Bronchial epithelial cell (primary cell): ENCODE measurements at regions not wholly inside any gene's neighbourhood (a gene's known extent, or its start where the extent isn't known, plus 50 kb on each side); places are given as distances from the start of the nearest gene placed in this dataset.

Experiments used
- DNase-seq: peaks from one replicate; pipeline ENCODE4 v3.0.0-alpha.2; 2010; ENCODE audit warnings: low read depth
- FAIRE-seq: peaks from 2 replicates; lab custom pipeline; 2011; peaks lifted over from hg19 to GRCh38; lab: Jason Lieb, UNC
- H3K27me3 ChIP-seq: 2 replicates; pipeline ENCODE4 v1.5.1; 2011; ENCODE audit warnings: low read length; ENCODE audit not compliant: control insufficient read depth, insufficient read depth
- H3K36me3 ChIP-seq: 2 replicates; pipeline ENCODE4 v1.5.1; 2011; ENCODE audit warnings: low read length; ENCODE audit not compliant: control insufficient read depth, insufficient read depth
- H3K4me3 ChIP-seq: 2 replicates; pipeline ENCODE4 v1.5.1; 2011; ENCODE audit warnings: mild to moderate bottlenecking, low read depth, low read length, control low read depth
- TF ChIP-seq, protein P1 (sequence below): IDR thresholded peaks from 2 replicates; pipeline ENCODE4 v1.5.1; 2011; ENCODE audit warnings: mild to moderate bottlenecking, moderate library complexity, low read length, control low read depth, inconsistent platforms; ENCODE audit not compliant: insufficient read depth, severe bottlenecking

DNA sequence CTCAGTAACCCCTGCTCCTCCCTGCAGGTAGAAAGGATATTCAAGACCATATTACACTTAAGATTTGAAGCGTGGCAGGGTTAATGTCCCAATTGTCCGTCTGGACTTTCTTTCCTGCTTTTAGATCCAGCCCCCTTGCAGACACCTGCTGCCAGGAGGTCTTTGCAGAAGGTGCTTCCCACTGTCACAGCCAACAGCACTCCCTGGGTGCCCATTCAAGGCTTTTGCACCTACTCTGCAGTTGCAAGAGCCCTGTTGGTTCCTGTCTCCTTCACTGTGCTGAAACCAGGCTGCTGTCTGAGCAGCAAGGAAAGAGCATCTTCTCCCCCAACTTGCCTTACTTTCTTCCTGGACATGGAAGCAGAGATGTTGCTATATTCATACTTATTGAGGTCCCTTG is 1043.0 kb upstream of the POU3F3 start:
- no peak for FAIRE-seq
- TF ChIP-seq, protein P1, sequence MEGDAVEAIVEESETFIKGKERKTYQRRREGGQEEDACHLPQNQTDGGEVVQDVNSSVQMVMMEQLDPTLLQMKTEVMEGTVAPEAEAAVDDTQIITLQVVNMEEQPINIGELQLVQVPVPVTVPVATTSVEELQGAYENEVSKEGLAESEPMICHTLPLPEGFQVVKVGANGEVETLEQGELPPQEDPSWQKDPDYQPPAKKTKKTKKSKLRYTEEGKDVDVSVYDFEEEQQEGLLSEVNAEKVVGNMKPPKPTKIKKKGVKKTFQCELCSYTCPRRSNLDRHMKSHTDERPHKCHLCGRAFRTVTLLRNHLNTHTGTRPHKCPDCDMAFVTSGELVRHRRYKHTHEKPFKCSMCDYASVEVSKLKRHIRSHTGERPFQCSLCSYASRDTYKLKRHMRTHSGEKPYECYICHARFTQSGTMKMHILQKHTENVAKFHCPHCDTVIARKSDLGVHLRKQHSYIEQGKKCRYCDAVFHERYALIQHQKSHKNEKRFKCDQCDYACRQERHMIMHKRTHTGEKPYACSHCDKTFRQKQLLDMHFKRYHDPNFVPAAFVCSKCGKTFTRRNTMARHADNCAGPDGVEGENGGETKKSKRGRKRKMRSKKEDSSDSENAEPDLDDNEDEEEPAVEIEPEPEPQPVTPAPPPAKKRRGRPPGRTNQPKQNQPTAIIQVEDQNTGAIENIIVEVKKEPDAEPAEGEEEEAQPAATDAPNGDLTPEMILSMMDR, result no peak
- no peaks in the 10 kb centered on the region for H3K36me3 ChIP-seq
- DNase-seq, result no peak
- no peak overlapping the region for H3K4me3 ChIP-seq
- H3K27me3 ChIP-seq, result no peaks in the 10 kb centered on the region

DNA sequence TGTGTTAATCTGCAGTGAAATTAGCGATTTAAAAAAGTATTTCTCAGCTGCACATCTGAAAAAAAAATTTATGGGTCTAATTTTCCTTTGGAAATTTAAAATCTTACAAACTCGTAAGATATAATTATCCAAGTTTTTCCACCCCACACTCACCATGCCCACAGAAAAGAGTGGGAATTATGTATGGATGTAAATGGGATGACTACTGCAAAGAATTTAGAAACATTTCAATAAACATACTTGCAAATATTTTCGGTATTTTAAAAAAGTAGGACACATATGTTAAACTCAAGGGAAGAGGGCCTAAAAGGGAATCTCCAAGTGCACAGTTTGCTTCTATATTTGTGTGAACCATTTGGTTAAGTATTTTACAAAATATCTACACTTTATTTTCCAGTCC is 1039.9 kb upstream of the POU3F3 start:
- FAIRE-seq, result no peak
- no peaks in the 10 kb centered on the region for H3K36me3 ChIP-seq
- TF ChIP-seq, protein P1, result no peak
- no peak overlapping the region for H3K4me3 ChIP-seq
- no peaks in the 10 kb centered on the region for H3K27me3 ChIP-seq
- no peak for DNase-seq

DNA sequence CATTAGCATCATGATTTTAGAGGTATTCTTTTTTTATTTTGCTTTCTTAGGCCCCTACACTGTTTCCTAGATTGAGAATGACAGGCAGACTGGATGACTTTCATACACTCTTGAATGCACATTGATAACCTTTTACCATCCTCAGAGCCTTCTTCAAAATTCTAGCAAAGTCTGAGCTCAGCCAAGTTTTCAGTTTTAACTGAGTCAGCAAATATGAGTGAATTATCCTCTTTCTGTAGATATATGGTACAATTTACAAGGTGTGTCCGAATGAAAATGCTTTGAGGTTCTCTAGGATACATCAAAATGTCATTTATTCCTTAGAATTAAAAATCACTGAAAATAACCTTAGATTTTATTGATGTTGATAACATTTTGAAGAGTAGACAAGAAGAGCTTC is 1038.2 kb upstream of the POU3F3 start:
- TF ChIP-seq, protein P1, result no peak
- DNase-seq (no peak), FAIRE-seq (no peak)
- Histone ChIP-seq H3K36me3 (no peaks in the 10 kb centered on the region), H3K4me3 (no peak overlapping the region), H3K27me3 (no peaks in the 10 kb centered on the region)

DNA sequence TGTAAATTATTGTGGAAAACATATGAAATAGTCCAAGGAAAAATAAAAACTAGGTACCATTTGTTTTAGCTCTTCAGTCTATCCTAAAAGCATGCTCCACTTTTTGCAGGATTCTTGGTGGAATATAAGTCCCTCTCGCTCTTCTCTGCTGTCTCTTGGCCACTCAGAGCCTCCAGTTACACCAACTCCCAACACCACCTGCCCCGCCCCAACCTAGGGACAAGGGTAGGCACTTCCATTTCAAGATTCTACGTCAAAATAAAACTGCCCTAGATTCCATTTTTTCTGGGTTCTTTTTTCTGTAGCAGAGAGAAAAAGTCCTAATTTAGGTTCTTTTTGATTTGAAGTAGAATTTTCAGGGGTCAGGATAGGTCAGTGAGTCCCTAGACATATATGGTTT is 1036.2 kb upstream of the POU3F3 start:
- Histone ChIP-seq H3K36me3 (no peaks in the 10 kb centered on the region), H3K4me3 (no peak overlapping the region), H3K27me3 (no peaks in the 10 kb centered on the region)
- no peak for DNase-seq
- FAIRE-seq, result no peak
- TF ChIP-seq, protein P1, result no peak

DNA sequence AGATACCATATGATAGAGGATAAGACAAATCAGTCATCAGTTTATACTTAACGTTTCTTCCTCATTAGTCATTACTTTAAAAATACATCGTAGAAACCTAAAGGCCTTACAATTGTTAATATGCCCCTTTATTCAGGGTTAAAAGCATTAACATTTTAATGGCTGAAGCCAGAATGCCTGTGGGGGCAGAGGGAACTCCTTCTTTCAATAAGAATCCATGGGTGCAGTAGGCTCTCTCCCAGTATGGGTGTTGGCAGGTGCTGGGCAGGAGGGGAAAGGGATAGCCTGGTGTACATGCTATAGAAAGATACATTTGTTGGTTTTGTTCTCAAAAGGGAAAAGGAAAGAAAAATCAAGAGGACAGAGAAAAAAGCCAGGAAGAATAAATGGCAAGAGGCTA is 1035.7 kb upstream of the POU3F3 start:
- FAIRE-seq (no peak), DNase-seq (no peak)
- TF ChIP-seq, protein P1, result no peak
- H3K27me3 ChIP-seq, result no peaks in the 10 kb centered on the region
- no peaks in the 10 kb centered on the region for H3K36me3 ChIP-seq
- H3K4me3 ChIP-seq, result no peak overlapping the region

DNA sequence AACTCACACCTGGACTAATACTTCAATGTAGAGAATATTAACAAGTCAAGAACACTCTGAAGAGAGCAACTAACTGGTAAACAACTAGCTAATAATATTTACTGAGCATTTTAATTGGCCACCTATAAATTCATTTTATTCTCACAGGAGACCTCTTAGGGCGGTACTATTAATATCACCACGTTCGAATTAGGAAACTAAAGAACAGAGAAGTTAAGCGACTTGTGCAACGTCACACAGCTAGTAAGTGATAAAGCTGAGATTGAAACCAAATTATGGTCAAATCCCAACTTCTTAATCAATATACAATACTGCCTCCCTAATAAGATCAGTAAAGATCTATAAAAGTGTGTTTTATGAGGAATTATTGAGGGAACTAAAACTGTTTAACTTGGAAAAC is 1034.3 kb upstream of the POU3F3 start:
- H3K27me3 ChIP-seq, result no peaks in the 10 kb centered on the region
- DNase-seq (no peak), FAIRE-seq (no peak)
- no peaks in the 10 kb centered on the region for H3K36me3 ChIP-seq
- no peak overlapping the region for H3K4me3 ChIP-seq
- TF ChIP-seq, protein P1, result no peak
